ENCODE measurements at regions not wholly inside any gene's neighbourhood (a gene's known extent, or its start where the extent isn't known, plus 50 kb on each side); places are given as distances from the start of the nearest gene placed in this dataset.

DNA sequence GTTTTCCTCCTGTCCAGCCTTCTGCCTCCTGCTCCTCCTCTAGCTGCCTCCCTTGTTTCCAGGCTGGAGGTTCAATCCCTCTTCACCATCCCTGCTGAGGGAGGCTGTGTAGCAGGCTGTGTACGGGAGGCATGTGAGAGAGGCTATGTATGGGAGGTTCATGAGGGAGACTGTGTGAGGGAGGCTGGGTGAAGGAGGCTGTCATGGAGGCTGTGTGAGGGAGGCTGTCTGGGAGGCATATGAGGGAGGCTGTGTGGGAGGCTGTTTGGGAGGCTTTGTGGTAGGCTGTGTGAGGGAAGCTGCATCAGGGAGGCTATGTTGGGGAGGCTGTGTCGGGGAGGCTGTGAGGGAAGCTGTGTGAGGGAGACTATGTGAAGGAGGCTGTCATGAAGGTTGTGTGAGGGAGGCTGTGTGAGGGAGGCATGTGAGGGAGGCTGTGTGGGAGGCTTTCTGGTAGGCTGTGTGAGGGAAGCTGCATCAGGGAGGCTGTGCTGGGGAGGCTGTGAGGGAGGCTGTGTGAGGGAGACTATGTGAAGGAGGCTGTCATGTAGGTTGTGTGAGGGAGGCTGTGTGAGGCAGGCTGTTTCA is 123.7 kb upstream of the RNF32 start:
- H3K9me3 ChIP-seq, result peaks cover 12 to 20% of the 10 kb centered on the region in 2 donors
- no peak overlapping the region for H3K4me3 ChIP-seq
- H3K4me1 ChIP-seq, result no peaks in the 10 kb centered on the region
- no peak overlapping the region for H3K27ac ChIP-seq
- no peak for TF ChIP-seq POLR2A (IDR thresholded peaks at IDR 0.05)
- no peak for TF ChIP-seq POLR2AphosphoS5 (IDR thresholded peaks at IDR 0.05)
- TF ChIP-seq, protein P1, sequence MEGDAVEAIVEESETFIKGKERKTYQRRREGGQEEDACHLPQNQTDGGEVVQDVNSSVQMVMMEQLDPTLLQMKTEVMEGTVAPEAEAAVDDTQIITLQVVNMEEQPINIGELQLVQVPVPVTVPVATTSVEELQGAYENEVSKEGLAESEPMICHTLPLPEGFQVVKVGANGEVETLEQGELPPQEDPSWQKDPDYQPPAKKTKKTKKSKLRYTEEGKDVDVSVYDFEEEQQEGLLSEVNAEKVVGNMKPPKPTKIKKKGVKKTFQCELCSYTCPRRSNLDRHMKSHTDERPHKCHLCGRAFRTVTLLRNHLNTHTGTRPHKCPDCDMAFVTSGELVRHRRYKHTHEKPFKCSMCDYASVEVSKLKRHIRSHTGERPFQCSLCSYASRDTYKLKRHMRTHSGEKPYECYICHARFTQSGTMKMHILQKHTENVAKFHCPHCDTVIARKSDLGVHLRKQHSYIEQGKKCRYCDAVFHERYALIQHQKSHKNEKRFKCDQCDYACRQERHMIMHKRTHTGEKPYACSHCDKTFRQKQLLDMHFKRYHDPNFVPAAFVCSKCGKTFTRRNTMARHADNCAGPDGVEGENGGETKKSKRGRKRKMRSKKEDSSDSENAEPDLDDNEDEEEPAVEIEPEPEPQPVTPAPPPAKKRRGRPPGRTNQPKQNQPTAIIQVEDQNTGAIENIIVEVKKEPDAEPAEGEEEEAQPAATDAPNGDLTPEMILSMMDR (IDR thresholded peaks at IDR 0.05), result no peak
- intact Hi-C loops (cut with DNase I; ENCODE audit: low total_unique reads), result no loop called here
- H3K36me3 ChIP-seq, result no peaks in the 10 kb centered on the region
- DNase-seq (ENCODE audit: low spot score in 2 of 2), result no peak
- no peaks in the 10 kb centered on the region for H3K27me3 ChIP-seq

DNA sequence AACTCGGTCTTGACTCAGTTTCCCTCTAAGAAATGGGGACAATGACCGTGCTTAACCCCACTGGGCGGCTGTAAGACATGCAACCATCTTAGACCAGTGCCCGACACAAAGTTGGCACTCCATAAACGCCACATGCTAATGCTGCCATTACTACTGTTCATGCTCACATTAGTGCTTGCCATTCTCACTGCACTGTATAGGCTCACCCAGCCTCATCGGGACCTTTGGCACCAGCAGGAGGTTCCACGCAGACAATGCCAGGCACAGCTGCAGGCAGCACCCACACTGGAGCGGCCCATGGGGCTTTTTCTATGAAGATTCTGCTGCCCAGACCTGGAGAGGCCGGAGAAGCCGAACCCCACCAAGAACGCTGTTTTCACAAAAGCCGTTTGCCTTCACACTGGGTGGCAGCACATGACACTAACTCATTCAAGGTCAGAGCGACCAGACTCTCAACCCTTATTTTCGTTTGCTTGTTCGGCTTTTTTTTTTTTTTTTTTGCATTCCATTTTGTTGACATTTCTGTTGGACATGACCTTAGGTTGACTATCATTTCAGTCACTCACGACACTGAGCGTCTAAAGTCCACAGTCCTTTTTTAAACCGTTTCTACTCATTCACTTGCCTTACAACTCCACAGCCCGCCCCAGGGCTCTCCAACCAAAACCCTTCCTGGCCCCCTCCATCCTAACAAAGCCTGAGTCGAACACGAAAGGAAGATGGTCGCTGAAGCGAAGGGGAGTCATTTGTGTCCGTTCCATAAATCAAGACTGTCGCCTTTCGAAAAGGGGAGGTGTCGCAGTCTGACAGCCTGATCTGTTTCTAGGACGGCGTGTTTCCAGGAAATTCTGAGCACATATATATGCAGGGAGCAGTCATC is 124.4 kb upstream of the RNF32 start:
- TF ChIP-seq, protein P1 (IDR thresholded peaks at IDR 0.05), result no peak
- Histone ChIP-seq H3K9me3 (peaks cover 18 to 28% of the 10 kb centered on the region in 2 donors), H3K36me3 (no peaks in the 10 kb centered on the region), H3K27me3 (no peaks in the 10 kb centered on the region), H3K27ac (no peak overlapping the region), H3K4me1 (no peaks in the 10 kb centered on the region), H3K4me3 (no peak overlapping the region)
- no peak for DNase-seq (ENCODE audit: low spot score in 2 of 2)
- intact Hi-C loops (cut with DNase I; ENCODE audit: low total_unique reads), result no loop called here

GRCh38 chr7:156514851-156515250 is 125.7 kb upstream of the RNF32 start:
- no peak for TF ChIP-seq POLR2AphosphoS5 (IDR thresholded peaks at IDR 0.05)
- TF ChIP-seq, protein P1 (IDR thresholded peaks at IDR 0.05), result no peak
- TF ChIP-seq POLR2A (IDR thresholded peaks at IDR 0.05), result no peak
- no peak overlapping the region for H3K4me3 ChIP-seq
- intact Hi-C loops (cut with DNase I; ENCODE audit: low total_unique reads), result no loop called here
- no peak for DNase-seq (ENCODE audit: low spot score in 2 of 2)
- H3K27ac ChIP-seq, result no peak overlapping the region
- no peaks in the 10 kb centered on the region for H3K36me3 ChIP-seq
- no peaks in the 10 kb centered on the region for H3K4me1 ChIP-seq
- H3K27me3 ChIP-seq, result no peaks in the 10 kb centered on the region
- H3K9me3 ChIP-seq, result peaks cover 24 to 41% of the 10 kb centered on the region in 2 donors

DNA sequence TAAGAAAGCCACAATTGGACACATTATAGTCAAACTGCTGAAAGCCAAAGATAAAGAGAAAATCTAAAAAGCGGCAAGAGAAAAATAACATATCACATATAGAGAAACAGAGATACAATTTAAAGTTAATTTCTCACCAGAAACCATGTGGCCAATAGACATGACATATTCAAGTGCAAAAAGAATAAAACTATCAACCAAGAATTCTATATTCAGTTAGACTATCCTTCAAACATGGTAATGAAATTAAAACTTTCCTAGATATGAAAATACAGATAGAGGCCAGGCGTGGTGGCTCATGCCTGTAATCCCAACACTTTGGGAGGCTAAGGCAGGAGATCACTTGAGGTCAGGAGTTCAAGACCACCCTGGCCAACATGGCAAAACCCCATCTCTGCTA is 129.1 kb upstream of the RNF32 start:
- no peak for DNase-seq (ENCODE audit: low spot score in 2 of 2)
- TF ChIP-seq, protein P1 (IDR thresholded peaks at IDR 0.05), result no peak

GRCh38 chr7:156510966-156511365 is 129.6 kb upstream of the RNF32 start:
- Histone ChIP-seq H3K9me3 (peaks cover 23 to 46% of the 10 kb centered on the region in 2 donors), H3K4me1 (no peaks in the 10 kb centered on the region), H3K27me3 (no peaks in the 10 kb centered on the region), H3K27ac (no peak overlapping the region), H3K36me3 (no peaks in the 10 kb centered on the region), H3K4me3 (no peak overlapping the region)
- DNase-seq (ENCODE audit: low spot score in 2 of 2), result no peak
- intact Hi-C loops (cut with DNase I; ENCODE audit: low total_unique reads), result no loop called here
- TF ChIP-seq, protein P1 (IDR thresholded peaks at IDR 0.05), result no peak
- TF ChIP-seq POLR2AphosphoS5 (IDR thresholded peaks at IDR 0.05) (no peak), POLR2A (IDR thresholded peaks at IDR 0.05) (no peak)

More for the DNA sequence above, 129.1 kb upstream of the RNF32 start:
- H3K4me3 ChIP-seq, result no peak overlapping the region
- H3K9me3 ChIP-seq, result peaks cover 23 to 46% of the 10 kb centered on the region in 2 donors
- intact Hi-C loops (cut with DNase I; ENCODE audit: low total_unique reads), result no loop called here
- no peak overlapping the region for H3K27ac ChIP-seq
- no peaks in the 10 kb centered on the region for H3K4me1 ChIP-seq
- no peaks in the 10 kb centered on the region for H3K36me3 ChIP-seq
- H3K27me3 ChIP-seq, result no peaks in the 10 kb centered on the region

Measured in breast epithelium (tissue), 4 donors.